ENCODE measurements at regions not wholly inside any gene's neighbourhood (a gene's known extent, or its start where the extent isn't known, plus 50 kb on each side); places are given as distances from the start of the nearest gene placed in this dataset.
"Not testable (repeated sequence)": the region's sequence is repeated elsewhere in the genome, so short reads cannot be mapped to it uniquely, and the experiment has no call there.

DNA sequence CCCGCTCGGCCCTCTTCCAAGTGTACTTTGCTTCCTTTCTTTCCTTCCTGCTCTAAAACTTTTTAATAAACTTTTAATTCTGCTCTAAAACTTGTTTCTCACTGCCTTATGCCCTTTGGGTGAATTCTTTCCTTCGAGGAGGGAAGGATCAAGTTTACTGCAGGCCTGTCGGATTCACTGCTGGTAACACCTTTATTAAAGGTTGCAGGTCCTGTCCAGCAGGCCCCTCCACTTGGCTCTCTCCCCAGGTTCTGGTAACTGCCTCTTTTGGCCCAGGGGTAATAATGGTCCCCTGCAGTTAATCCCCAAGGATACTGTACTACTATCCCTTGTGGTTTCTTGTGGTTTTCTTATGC is 152.7 kb upstream of the EEA1 start:
- no peak for DNase-seq

DNA sequence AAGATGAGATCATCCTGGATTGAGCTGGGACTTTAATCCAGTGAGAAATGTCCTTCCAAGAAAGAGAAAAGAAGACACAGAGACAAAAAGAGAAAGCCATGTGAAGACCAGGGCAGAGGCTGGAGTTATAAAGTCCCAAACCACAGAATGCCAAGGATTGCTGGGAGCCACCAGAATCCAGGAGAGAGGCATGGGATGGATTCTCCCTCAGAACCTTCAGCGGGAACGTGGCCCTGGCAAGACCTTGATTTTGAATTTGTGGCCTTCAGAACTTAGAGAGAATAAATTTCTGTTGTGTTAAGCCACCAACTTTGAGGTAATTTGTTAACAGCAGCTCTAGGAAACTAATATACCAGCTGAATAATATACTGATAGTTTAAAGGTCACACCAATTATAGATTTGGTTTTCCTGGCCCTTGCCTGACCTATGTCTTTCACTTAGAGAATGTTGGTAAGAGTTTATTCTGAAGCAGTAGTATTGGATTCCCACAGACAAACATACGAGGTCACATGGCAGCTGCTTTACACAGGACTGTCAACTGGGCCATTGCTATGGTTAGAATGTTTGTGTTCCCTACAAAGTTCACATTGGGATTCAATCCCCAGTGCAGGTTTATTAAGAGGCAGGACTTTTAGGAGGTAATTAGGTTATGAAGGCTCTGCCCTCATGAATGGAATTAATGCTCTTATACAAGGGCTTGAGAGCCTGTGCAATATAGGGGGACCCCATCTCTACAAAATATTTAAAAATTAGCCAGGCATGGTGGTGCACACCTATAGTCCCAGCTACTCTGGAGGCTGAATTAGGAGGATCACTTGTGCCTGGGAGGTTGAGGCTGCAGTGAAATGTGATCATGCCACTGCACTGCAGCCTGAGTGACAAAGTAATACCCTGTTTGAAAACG is 156.5 kb upstream of the EEA1 start:
- DNase-seq, result no peak

DNA sequence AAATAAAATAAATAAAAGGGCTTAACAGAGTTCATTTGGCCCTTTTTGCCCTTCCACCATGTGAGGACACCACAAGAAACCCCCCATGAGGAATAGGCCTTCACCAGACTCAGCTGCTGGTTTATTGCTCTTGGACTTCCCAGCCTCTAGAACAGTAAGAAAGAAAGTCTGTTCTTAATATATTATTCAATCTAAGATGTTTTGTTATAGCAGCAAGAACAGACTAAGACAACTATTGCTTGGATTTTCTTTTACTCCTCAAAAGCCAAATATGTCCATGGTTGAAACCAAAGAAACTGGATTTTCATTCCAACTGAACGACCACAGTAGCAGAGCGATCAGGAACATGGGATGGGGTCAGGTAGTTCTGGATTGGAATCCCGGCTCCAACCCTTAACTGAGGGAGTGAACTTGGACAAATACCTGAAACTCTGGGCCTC is 157.2 kb upstream of the EEA1 start:
- no peak for DNase-seq

DNA sequence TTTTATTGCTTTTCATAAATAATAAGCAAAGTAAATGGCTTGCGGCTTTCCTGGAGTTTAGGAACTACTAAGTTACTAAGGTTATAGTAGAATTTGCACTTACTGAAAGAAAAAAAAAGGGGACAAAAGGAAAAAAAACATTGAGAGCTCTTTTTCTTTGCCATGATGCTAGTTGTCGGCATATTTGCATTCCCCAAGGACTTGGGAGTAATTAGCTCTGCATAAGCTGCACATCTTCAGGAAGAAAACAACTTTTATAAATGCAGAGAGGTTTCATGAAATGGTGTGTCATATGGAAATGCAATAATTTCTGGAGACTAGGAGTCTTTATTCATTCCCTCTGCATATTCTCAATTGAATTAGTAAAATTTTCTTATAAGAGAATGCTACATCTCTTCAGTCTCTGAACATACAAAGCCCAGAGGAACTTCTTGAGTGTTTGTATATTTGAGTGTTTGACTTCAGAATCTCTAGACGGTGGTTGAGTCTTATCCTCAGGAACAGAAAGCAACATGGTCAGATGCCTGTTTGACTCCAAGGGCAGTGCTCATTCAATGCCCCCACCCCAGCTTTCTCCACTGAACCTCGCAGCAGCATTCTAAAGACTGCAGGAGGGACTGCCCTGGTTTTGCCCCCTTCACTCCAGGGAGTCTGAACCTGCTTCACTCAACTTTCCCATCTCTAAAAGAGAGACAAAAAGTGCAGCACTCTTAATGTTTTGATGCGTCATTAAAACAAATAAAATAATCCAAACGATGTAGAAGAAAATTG is 158.9 kb upstream of the EEA1 start:
- no peak for DNase-seq

DNA sequence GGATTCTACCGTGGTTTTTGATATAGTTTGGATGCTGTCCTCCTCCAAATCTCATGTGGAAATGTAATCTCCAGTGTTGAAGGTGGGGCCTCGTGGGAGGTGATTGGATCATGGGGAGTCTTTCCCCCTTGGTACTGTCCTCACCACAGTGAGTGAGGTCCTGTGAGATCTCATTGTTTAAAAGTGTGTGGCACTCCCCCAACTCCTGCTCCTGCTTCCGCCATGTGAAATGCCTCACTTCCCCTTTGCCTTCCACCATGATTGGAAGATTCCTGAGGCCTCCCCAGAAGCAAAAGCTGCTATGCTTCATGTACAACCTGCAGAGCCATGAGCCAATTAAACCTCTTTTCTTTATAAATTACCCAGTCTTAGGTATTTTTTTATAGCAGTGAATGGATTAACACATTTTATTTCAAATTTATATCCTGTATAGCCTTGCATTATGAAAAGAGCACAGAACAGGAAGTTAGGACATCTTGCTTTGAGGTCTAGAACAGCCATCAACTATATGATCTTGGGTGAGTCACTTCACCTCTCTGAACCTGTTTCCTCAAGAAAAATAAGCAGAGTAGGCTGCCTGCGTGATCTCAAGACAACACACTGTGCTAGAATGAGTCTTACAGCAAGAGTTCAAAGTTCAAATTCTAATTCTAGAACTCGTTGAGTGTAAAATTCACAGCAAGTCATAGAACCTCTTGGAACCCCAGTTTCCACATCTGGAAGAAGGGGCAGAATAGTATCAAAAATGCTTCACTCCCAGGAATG is 160.9 kb upstream of the EEA1 start:
- no peak for DNase-seq

DNA sequence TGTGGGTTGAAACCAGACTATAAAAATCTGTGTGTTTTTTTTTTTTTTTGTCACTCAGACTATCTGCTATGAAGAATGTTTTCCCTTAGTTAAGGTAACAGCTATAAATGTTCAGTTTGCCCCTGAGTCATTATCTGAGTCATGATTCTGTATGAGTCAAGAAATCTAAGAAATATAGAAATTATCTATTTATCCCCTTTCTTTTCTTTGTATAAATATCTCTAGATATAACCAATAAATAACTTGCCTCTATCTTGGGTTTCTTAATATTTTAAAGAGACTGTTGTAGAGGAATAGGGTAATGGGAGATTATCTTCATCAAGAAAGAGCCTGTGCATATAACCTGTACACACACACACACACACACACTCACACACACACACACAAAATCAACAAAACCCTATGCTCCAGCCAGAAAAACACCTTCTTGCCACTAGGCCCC is 161.7 kb upstream of the EEA1 start:
- DNase-seq, result no peak

DNA sequence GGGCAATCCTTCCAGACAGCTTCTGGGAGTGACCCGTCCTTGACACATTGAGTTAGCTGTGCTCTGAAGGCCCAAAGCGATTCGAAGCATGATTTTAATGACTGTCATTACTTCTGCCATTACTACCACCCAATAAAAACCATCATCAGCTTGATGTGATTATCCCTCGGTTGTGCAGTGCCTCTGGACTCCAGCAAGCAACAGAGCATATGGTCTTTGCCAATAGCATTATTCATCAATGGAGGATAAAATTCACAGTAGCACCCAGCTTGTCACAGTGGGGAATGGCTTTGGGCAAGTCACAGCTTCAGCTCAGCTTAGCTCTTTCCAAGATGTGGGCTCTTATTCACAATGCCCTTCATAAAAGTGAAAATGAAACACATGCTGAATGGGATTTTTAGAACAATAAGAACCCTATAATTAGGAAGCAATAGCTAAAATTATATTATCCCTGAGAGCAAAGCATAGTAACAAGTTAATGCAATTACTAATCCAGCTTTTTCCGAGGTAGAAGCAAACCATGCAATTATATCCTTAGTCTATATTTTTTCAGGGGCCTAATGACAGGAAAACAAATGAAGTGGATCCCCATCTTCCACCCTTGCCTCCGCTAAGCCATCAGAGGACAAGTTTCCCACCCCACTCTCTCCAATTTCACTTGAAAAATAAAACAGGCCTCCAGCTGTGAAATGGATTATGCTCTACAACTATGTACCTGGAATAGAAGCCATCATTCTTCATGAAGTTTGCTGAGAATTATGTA is 163.0 kb upstream of the EEA1 start:
- no peak for DNase-seq

DNA sequence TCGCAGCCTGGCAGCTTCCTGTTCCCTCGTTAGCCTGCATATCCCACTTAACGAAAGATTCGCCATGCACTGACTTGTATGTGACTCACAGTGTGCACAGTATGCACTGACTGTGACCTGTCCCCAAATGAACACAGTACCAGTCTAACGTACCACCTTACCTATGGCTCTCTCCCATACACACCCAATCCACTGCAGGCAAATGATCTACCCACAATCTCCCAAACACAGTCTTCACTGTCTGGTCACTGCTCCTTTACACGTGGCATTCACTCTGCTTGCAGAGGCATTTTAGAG is 163.5 kb upstream of the EEA1 start:
- no peak for DNase-seq

DNA sequence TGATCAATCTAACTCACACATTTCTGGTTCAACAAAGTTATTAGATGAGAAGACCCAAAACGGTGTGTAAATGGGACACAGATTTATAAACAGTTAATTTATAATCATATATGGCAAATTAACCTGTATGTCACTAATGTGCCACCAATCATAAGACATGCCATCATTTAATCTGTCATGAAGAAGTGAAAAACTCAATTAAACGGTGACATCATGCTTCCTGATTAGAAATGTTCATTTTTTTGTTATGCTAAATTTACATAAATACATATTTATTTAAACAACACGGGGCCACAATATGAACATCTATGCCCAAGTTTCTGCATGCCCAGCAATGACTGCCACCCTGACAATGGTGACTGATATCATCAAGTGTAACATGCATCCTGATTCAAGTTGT is 164.1 kb upstream of the EEA1 start:
- DNase-seq, result no peak

DNA sequence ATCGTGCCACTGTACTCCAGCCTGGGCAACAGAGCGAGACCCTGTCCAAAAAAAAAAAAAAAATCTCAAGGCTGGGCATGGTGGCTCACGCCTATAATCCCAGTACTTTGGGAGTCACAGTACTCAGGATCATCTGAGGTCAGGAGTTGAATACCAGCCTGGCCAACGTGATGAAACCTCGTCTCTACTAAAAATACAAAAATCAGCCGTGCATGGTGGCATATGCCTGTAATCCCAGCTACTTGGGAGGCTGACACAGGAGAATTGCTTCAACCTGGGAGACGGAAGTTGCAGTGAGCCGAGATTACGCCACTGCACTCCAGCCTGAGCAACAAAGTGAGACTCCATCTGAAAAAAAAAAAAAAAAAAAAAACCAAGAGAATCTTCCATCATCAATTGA is 165.1 kb upstream of the EEA1 start:
- not testable (repeated sequence) for DNase-seq

DNA sequence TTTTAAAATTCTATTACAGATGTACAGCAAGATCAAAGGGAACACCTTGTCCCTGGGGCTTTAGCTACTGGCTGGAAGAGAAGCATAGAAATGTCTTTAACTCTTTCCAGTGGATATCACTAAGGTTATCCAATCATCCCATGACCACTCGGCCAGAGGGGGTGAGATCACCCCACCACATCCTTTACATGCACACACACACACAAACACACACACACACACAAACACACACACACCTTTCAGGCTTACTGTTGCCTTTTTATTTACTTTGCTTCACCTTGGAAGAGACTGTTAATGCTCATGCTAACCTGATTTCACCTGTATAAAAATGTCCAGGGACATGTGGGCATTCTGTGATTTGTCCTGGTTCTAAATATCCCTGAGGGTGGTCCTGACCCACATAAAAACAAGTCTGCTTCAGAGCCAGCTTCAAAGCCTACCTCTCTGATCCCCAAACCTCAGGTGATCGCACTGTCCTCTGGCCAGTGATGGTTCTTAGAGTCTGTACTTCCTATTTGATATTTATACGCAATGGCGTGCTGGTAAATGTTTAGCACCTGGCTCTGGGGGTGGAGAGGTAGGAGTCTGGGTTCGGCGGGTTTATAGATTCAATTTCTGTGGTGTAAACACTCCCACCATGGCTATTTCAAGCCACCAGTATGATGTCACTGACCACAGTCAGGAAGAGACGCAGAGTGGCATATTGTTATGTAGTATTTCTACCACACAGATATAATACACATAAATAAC is 166.1 kb upstream of the EEA1 start:
- DNase-seq, result no peak

DNA sequence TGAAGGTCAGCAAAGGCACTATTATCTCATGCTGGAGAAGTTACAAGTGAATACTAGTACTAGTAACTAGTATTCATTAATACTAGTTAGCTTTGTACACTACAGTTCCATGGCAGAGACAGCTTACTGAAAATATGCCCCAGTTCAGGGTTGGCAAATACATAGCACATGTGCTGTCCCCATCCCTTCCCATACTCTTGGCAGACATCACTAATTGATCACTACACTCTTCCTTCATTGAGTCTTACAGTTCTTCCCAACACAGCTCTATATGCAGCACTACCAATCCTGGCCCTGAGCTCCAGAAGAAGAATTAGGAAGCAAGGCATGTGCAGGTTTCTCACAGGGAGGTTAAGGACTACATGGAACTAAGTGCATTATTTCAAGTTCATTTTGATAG is 168.3 kb upstream of the EEA1 start:
- DNase-seq, result no peak

DNA sequence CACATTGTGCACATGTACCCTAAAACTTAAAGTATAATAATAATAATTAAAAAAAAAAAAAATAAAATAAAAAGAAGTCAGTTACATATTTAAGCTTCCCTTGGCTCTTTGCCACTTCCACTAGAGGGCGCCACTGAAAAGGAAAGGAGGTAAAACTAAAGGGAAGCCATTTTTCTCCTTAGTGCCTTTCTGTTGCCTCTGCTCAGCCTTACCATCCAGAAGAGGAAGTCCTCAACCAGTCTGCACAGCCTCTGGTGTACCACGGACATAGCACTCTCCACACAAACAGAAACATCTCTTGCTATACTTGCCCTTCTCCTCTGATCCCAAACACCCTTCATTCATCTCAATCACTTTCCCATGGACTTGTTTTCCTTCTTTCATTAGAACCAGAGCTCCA is 169.0 kb upstream of the EEA1 start:
- DNase-seq, result no peak

DNA sequence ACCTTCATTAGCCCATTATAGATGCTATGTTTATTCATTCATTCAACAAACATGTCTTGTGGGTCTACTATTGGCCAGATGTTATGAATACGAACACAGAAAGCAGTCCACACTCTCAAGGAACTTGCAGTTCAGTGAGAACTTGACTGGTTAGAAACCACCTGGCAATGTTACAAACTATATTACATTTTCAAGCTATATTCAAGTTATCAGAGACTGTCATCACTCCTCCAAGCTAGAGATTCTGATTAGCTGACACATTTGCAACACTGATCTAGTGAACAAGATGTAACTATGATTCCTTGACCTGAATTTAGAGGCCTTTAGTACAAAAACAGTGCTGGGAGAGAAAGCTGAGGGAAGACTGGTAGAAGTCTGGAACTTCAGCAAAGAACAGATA is 170.7 kb upstream of the EEA1 start:
- DNase-seq, result no peak

DNA sequence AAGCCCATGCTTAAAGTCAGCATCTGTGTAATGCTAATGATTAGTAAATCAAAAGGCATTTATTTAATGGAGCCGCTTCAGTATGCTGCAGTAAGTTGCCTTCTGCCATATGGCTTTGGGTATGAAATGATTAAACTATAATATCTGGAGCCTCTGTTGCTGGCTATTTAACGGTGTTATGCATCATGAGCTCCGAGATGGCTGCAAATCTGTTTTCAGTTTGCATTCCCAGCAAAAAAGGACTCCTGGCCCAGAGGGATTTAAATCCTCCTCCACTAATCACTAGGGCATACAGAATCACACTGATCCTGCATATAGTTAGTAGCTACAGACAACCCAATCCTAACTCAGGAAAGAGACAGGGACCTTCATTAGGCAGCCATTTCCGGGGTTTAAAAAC is 171.5 kb upstream of the EEA1 start:
- no peak for DNase-seq

DNA sequence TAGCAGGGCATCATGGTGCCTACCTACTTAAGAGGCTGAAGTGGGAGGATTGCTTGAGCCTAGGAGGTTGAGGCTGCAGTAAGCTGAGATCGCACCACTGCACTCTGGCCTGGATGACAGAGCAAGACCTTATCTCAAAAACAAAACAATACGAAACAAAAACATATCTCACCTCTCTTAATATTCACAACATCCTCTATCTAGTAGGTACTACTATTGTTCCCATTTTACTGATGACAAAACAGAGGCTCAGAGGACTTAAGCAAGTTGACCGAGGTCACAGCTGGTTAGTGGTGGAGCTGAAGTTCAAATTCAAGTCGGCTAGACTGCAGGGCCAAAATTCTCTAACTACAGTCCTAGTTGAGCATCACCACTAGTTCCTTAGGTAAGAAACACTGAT is 172.3 kb upstream of the EEA1 start:
- DNase-seq, result no peak

DNA sequence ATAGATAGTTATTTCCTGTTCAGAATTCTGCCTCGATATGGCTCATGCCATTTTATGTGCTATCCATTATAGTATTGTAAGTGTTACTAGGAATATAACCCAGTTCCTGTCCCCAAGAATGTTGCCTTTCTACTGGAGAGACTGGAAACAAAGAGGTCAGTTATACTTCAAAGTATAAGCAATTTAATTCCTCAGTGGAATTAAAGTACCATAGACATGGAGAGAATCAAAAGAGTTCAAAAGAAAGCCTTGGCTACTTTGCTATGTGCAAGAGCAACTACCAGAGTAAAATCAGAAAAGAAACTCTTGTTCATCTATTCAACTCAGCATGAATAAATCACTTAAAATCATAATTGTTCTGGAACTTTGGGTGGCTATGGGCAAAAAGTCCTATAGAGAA is 173.2 kb upstream of the EEA1 start:
- DNase-seq, result no peak

DNA sequence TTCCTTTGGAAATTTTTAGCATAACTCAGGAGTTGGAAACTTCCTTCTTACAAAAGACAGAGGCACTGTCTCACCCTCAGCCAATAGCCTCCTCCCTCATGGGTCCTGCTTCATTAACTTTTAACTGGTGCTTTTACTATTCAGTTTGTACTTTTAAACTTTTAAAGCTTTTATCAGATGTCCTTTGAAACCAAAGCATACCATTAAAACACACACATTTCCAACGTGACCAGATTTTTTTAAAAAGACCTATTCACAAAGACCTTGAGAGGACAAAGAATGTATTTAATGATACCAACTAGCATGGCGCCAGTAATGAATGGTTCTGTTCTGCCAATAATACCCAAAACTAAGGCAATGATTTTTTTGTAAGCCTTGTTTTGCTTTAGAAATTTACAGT is 173.6 kb upstream of the EEA1 start:
- DNase-seq, result no peak

DNA sequence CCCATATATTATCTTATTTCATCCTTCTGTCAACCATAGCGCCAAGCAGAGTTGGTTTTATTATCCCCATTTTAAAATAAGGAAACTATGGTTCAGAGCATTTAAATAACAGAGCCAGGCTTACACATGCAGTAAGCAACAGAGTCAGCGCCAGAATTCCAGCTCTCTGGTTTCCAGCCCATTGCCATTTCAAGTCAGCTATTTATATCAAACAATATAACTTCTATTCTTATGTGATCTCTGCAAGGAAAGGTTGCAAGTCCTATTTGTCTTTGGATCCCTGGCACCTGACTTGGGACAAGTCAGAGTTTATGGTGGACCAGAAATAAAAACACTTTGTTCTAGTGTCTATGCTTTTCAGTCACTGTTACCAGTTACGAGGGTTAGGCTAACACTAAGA is 174.1 kb upstream of the EEA1 start:
- no peak for DNase-seq

DNA sequence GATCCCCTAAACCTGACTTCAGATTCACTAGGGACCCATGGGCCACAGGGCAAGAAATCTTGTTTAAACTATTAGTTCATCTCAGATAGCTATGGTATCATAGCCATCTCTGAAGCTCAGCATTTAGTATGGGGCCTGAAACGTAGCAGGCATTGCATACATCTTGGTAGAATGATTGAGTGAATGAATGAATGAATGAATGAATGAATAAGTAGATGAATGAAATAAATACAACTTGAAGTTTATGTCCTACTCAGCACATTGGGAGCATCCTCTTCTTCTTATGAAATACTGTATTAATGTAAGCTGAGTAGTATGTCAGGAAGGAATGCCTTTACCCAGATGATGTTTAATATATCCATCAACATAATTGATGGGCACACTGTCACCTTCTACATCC is 175.4 kb upstream of the EEA1 start:
- DNase-seq, result no peak

DNA sequence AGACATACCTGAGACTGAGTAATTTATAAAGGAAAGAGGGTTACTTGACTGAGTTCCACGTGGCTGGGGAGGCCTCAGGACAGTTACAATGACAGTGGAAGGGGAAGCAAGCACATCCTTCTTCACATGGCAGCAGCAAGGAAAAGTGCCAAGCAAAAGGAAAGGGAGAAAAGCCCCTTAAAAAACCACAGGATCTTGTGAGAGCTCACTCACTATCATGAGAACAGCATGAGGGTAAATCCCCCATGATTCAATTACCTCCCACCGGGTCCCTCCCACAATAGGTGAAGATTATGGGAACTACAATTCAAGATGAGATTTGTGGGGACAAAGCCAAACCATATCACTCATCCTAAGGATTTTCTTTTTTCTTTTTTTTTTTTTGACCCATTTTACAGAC is 177.8 kb upstream of the EEA1 start:
- DNase-seq, result no peak

All from DMS153 (cell line).